Fibroblast of lung (primary cell): ENCODE measurements at regions not wholly inside any gene's neighbourhood (a gene's known extent, or its start where the extent isn't known, plus 50 kb on each side); places are given as distances from the start of the nearest gene placed in this dataset.

Experiments used
- CTCF ChIP-seq, 2 donors: IDR thresholded peaks in 1 of 2; conservative IDR thresholded peaks in 1 of 2; 1 replicate in 1 of 2; 2 replicates in 1 of 2; pipeline ENCODE4 v1.5.1; 2011 to 2012; ENCODE audit warnings: low read length in 2 of 2, control low read depth in 1 of 2, inconsistent platforms in 1 of 2, low read depth in 1 of 2, mild to moderate bottlenecking in 1 of 2
- EZH2 ChIP-seq: IDR thresholded peaks from 2 replicates; pipeline ENCODE4 v1.5.1; 2012; ENCODE audit warnings: low read length, control low read depth, mild to moderate bottlenecking; ENCODE audit errors: missing control alignments

DNA sequence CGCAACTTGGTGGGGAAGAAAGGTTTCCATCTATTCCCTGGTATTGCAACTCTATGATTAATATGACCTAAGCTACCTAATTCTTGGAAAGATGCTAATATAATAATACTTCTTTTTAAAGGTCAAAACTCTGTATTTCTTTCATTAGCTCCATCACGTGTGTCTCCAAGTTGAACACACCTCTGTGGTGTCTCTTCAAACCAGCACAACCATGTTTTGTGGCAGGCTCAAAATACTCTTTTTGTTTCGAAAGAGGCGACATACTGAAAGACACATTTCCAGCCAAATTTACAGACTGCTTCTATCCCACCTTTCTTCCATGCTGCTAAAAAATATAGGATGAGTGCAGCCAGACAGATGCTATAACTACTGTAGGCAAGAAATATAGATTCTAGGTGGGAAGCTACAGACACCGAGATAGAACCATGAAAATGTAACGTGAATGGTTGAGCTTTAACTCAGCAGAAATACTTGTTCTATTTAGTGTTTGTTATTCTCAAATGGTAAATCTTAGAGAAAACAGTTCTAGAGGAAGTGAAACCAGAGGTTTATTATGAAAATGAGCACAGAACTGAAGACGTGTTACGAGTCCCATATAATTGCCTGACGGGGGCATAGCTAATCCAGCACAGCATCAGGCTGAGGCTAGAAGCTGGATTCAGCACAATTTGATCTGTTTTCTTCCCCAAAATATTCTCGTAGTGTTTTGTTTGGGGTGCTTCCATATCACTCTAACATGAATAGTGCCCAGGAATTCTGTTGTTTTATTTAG is 991.5 kb upstream of the FANCL start:
- TF ChIP-seq CTCF (conservative IDR thresholded peaks at IDR 0.05 in 1 of 2, IDR thresholded peaks at IDR 0.05 in 1 of 2; ENCODE audit: low read depth in 1 of 2, low read length in 2 of 2) (no peak), EZH2 (no peak)
